HG03175 (cell line): ENCODE measurements at regions not wholly inside any gene's neighbourhood (a gene's known extent, or its start where the extent isn't known, plus 50 kb on each side); places are given as distances from the start of the nearest gene placed in this dataset.

ENCODE experiments used
- ATAC-seq: cut with Tn5 transposase; IDR thresholded peaks from one replicate; pipeline ENCODE4 v1.9.1; 2021; ENCODE audit warnings: mild to moderate bottlenecking, moderate library complexity; ENCODE audit not compliant: unreplicated experiment

GRCh38 chr10:5305374-5305773, 59.4 kb upstream of the UCN3 start:
- ATAC-seq = no peak

- no peak for ATAC-seq
These were observed 53.9 kb upstream of the UCN3 start for GRCh38 chr10:5310914-5311313.

GRCh38 chr10:5311617-5312016, 53.1 kb upstream of the UCN3 start:
- no peak for ATAC-seq

GRCh38 chr10:5314840-5315239, 49.9 kb upstream of the UCN3 start:
- no peak for ATAC-seq
